K562 (cell line): ENCODE measurements at regions not wholly inside any gene's neighbourhood (a gene's known extent, or its start where the extent isn't known, plus 50 kb on each side); places are given as distances from the start of the nearest gene placed in this dataset.

Experiments used
- ARID2 ChIP-seq: fragments of 450-650 bp; IDR thresholded peaks from 2 replicates; pipeline ENCODE4 v1.6.1; 2017; ENCODE audit warnings: antibody characterized with exemption, mild to moderate bottlenecking
- ARNT ChIP-seq, 2 experiments: fragments of 450-650 bp; IDR thresholded peaks; 2 replicates each; pipeline ENCODE4 v1.6.1; 2016; ENCODE audit warnings: mild to moderate bottlenecking in 1 of 2
- ATF7 ChIP-seq: fragments of 450-650 bp; IDR thresholded peaks from 2 replicates; pipeline ENCODE4 v1.7.1; 2014; ENCODE audit warnings: mild to moderate bottlenecking, moderate library complexity
- CBFA2T2 ChIP-seq: fragments of 450-650 bp; conservative IDR thresholded peaks from 2 replicates; pipeline ENCODE4 v1.6.1; 2017; ENCODE audit warnings: mild to moderate bottlenecking
- CEBPG ChIP-seq, 3 experiments: fragments of 200-800 bp in 1 of 3; sonication (Bioruptor generic) in 1 of 3; sonication (generic) in 1 of 3; formaldehyde crosslinking in 1 of 3; IDR thresholded peaks in 2 of 3; conservative IDR thresholded peaks in 1 of 3; 2 replicates each; pipeline versions ENCODE4 v1.6.1 to v1.8.0; 2016 to 2022; ENCODE audit warnings: missing compliant biosample characterization in 2 of 3, missing genetic modification characterization in 2 of 3, mild to moderate bottlenecking in 1 of 3, missing genetic modification reagents in 1 of 3
- DIDO1 ChIP-seq: fragments of 450-650 bp; IDR thresholded peaks from 2 replicates; pipeline ENCODE4 v1.6.1; 2016; ENCODE audit warnings: low read depth, missing biosample characterization, missing genetic modification characterization
- EHMT2 ChIP-seq: fragments of 450-650 bp; IDR thresholded peaks from 2 replicates; pipeline ENCODE4 v1.6.1; 2018; ENCODE audit warnings: antibody characterized with exemption
- FOS ChIP-seq: IDR thresholded peaks from 3 replicates; pipeline ENCODE4 v1.6.1; 2011; ENCODE audit not compliant: insufficient read length; ENCODE audit errors: extremely low read depth
- FOSL1 ChIP-seq: fragments of 200-800 bp; sonication (Bioruptor generic); conservative IDR thresholded peaks from 2 replicates; pipeline ENCODE4 v1.6.1; 2016; ENCODE audit warnings: missing genetic modification characterization, missing compliant biosample characterization
- FOXJ2 ChIP-seq: fragments of 200-800 bp; sonication (Bioruptor generic); IDR thresholded peaks from 2 replicates; pipeline ENCODE4 v1.6.1; 2016; ENCODE audit warnings: missing genetic modification characterization, missing compliant biosample characterization
- FOXK1 ChIP-seq: sonication (generic); formaldehyde crosslinking; IDR thresholded peaks from 2 replicates; pipeline ENCODE4 v1.8.0; 2022; ENCODE audit warnings: missing genetic modification reagents, mild to moderate bottlenecking, borderline replicate concordance
- JUN ChIP-seq, 2 experiments: sonication (generic) in 1 of 2; formaldehyde crosslinking in 1 of 2; IDR thresholded peaks; 2 replicates each; pipeline versions ENCODE4 v1.6.1 to v1.8.0; 2012 to 2022; ENCODE audit warnings: borderline replicate concordance in 2 of 2, mild to moderate bottlenecking in 2 of 2, improper control_type of control experiment in 1 of 2, low read depth in 1 of 2, low read length in 1 of 2, missing genetic modification reagents in 1 of 2
- KDM4B ChIP-seq, 2 experiments: fragments of 450-650 bp in 1 of 2; sonication (generic) in 1 of 2; IDR thresholded peaks; 2 replicates each; pipeline ENCODE4 v1.6.1; 2016 to 2017; ENCODE audit warnings: borderline replicate concordance in 2 of 2, antibody characterized with exemption in 1 of 2, low read depth in 1 of 2, mild to moderate bottlenecking in 1 of 2
- MAX ChIP-seq: sonication (generic); formaldehyde crosslinking; IDR thresholded peaks from 2 replicates; pipeline ENCODE4 v1.9.0; 2022; ENCODE audit warnings: mild to moderate bottlenecking, missing genetic modification reagents
- MTA3 ChIP-seq: fragments of 450-650 bp; formaldehyde crosslinking; IDR thresholded peaks from 2 replicates; pipeline ENCODE4 v1.6.1; 2017; ENCODE audit warnings: mild to moderate bottlenecking, borderline replicate concordance
- NR3C1 ChIP-seq: sonication (generic); formaldehyde crosslinking; IDR thresholded peaks from 2 replicates; pipeline ENCODE4 v1.8.1; 2022; ENCODE audit warnings: missing genetic modification reagents
- PHB ChIP-seq: fragments of 250-450 bp; sonication (Bioruptor Pico); IDR thresholded peaks from 2 replicates; pipeline ENCODE4 v1.5.0; 2021
- SMARCE1 ChIP-seq: fragments of 450-650 bp; IDR thresholded peaks from 2 replicates; pipeline ENCODE4 v1.7.1; 2016; ENCODE audit warnings: mild to moderate bottlenecking
- TAL1 ChIP-seq: fragments of 450-650 bp; IDR thresholded peaks from 2 replicates; pipeline ENCODE4 v1.6.1; 2016; ENCODE audit warnings: mild to moderate bottlenecking
- TBL1XR1 ChIP-seq, 2 experiments: IDR thresholded peaks; 2 replicates each; pipeline ENCODE4 v1.6.1; 2012; ENCODE audit warnings: improper control_type of control experiment in 2 of 2, low read length in 2 of 2, mild to moderate bottlenecking in 1 of 2
- TCF3 ChIP-seq: sonication (generic); formaldehyde crosslinking; IDR thresholded peaks from 2 replicates; pipeline ENCODE4 v1.4.0; 2020; ENCODE audit warnings: mild to moderate bottlenecking, missing genetic modification reagents
- TCF7 ChIP-seq: sonication (generic); IDR thresholded peaks from 2 replicates; pipeline ENCODE4 v1.6.1; 2016; ENCODE audit warnings: antibody characterized with exemption, borderline replicate concordance
- ZBTB17 ChIP-seq: fragments of 450-650 bp; formaldehyde crosslinking; IDR thresholded peaks from 2 replicates; pipeline ENCODE4 v1.4.0; 2020; ENCODE audit warnings: mild to moderate bottlenecking
- ZBTB43 ChIP-seq: sonication (generic); formaldehyde crosslinking; IDR thresholded peaks from 2 replicates; pipeline ENCODE4 v1.8.0; 2023; ENCODE audit warnings: mild to moderate bottlenecking, missing genetic modification reagents
- ZC3H8 ChIP-seq: fragments of 450-650 bp; IDR thresholded peaks from 2 replicates; pipeline ENCODE4 v1.6.1; 2017
- ZNF133 ChIP-seq: fragments of 250-450 bp; sonication (Bioruptor Pico); IDR thresholded peaks from 2 replicates; pipeline ENCODE4 v1.4.0; 2020; ENCODE audit warnings: mild to moderate bottlenecking
- TF ChIP-seq, protein P1 (sequence below): fragments of 450-650 bp; IDR thresholded peaks from 2 replicates; pipeline ENCODE4 v1.6.1; 2017; ENCODE audit warnings: mild to moderate bottlenecking, moderate library complexity
- TF ChIP-seq, protein P2 (sequence below), 2 experiments: fragments of 450-650 bp; IDR thresholded peaks; 2 replicates each; pipeline ENCODE4 v1.6.1; 2016

- TF ChIP-seq, protein P1, sequence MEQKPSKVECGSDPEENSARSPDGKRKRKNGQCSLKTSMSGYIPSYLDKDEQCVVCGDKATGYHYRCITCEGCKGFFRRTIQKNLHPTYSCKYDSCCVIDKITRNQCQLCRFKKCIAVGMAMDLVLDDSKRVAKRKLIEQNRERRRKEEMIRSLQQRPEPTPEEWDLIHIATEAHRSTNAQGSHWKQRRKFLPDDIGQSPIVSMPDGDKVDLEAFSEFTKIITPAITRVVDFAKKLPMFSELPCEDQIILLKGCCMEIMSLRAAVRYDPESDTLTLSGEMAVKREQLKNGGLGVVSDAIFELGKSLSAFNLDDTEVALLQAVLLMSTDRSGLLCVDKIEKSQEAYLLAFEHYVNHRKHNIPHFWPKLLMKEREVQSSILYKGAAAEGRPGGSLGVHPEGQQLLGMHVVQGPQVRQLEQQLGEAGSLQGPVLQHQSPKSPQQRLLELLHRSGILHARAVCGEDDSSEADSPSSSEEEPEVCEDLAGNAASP, result no peak
- TF ChIP-seq ZC3H8, result no peak
- peak; percentile 82 for TF ChIP-seq ATF7
- TF ChIP-seq DIDO1 (tag), result no peak
- no peak for TF ChIP-seq ARID2
- TF ChIP-seq PHB (CRISPR knock-in tag), result no peak
- TF ChIP-seq MAX (CRISPR knock-in tag), result no peak
- no peak for TF ChIP-seq KDM4B (IDR thresholded peaks at IDR 0.05; ENCODE audit: borderline replicate concordance in 2 of 2, low read depth in 1 of 2)
- peak in 1 of 2 experiments; percentile 43; a peak in 1 of 4 replicates for TF ChIP-seq TBL1XR1 (IDR thresholded peaks at IDR 0.05; ENCODE audit: low read length in 2 of 2)
- no peak for TF ChIP-seq ZBTB43
- no peak for TF ChIP-seq TCF7
- TF ChIP-seq, protein P2, sequence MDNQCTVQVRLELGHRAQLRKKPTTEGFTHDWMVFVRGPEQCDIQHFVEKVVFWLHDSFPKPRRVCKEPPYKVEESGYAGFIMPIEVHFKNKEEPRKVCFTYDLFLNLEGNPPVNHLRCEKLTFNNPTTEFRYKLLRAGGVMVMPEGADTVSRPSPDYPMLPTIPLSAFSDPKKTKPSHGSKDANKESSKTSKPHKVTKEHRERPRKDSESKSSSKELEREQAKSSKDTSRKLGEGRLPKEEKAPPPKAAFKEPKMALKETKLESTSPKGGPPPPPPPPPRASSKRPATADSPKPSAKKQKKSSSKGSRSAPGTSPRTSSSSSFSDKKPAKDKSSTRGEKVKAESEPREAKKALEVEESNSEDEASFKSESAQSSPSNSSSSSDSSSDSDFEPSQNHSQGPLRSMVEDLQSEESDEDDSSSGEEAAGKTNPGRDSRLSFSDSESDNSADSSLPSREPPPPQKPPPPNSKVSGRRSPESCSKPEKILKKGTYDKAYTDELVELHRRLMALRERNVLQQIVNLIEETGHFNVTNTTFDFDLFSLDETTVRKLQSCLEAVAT (IDR thresholded peaks at IDR 0.05), result no peak
- TF ChIP-seq TCF3 (CRISPR knock-in tag), result peak; percentile 54
- no peak for TF ChIP-seq ZNF133
- no peak for TF ChIP-seq NR3C1 (CRISPR knock-in tag)
- no peak for TF ChIP-seq ZBTB17 (CRISPR knock-in tag)
- no peak for TF ChIP-seq FOXK1
- TF ChIP-seq ARNT (IDR thresholded peaks at IDR 0.05), result no peak
- 0 out of 2 replicates have a peak, but pooled peaks have one; percentile 40 for TF ChIP-seq SMARCE1
- no peak for TF ChIP-seq MTA3
- peak; percentile 88 for TF ChIP-seq FOXJ2 (tag)
- no peak for TF ChIP-seq FOS
- TF ChIP-seq CEBPG (CRISPR knock-in tag; IDR thresholded peaks at IDR 0.05), result 0 out of 2 replicates have a peak, but pooled peaks have one; percentile 38
- TF ChIP-seq CEBPG (tag; conservative IDR thresholded peaks at IDR 0.05 in 1 of 2, IDR thresholded peaks at IDR 0.05 in 1 of 2), result peak; percentile 96 to 98
- TF ChIP-seq EHMT2, result peak; percentile 84
- peak; percentile 44 for TF ChIP-seq TAL1
- 0 out of 2 replicates have a peak, but pooled peaks have one; percentile 16 for TF ChIP-seq CBFA2T2
- peak; percentile 90 for TF ChIP-seq FOSL1 (tag)
- TF ChIP-seq JUN (IDR thresholded peaks at IDR 0.05; ENCODE audit: borderline replicate concordance, low read depth, low read length), result peak; percentile 51; the same call in 1 of the 2 replicates
- TF ChIP-seq JUN (CRISPR knock-in tag; IDR thresholded peaks at IDR 0.05; ENCODE audit: borderline replicate concordance), result no peak
These were observed 89.8 kb downstream of the NUDT12 start (continued) for GRCh38 chr5:103472830-103473229.
